Stomach smooth muscle (tissue), 2 donors: ENCODE measurements at regions not wholly inside any gene's neighbourhood (a gene's known extent, or its start where the extent isn't known, plus 50 kb on each side); places are given as distances from the start of the nearest gene placed in this dataset.

Experiments
- H3K27ac ChIP-seq: one replicate; pipeline ENCODE4 v1.7.0; 2013; ENCODE audit warnings: mild to moderate bottlenecking, low read length, inconsistent platforms
- H3K27me3 ChIP-seq, 2 donors: one replicate each; pipeline ENCODE4 v1.7.0; 2013; ENCODE audit warnings: low read length in 2 of 2; ENCODE audit not compliant: insufficient read depth in 2 of 2, control insufficient read depth in 1 of 2
- H3K36me3 ChIP-seq, 2 donors: one replicate each; pipeline ENCODE4 v1.7.0; 2013; ENCODE audit warnings: low read length in 2 of 2; ENCODE audit not compliant: control insufficient read depth in 2 of 2, insufficient read depth in 2 of 2
- H3K4me1 ChIP-seq: one replicate; pipeline ENCODE4 v1.7.0; 2013; ENCODE audit warnings: low read length; ENCODE audit not compliant: control insufficient read depth, insufficient read depth
- H3K4me3 ChIP-seq, 2 donors: one replicate each; pipeline ENCODE4 v1.7.0; 2013; ENCODE audit warnings: low read length in 2 of 2
- H3K9ac ChIP-seq, 2 donors: one replicate each; pipeline ENCODE4 v1.7.0; 2013; ENCODE audit warnings: low read length in 2 of 2, mild to moderate bottlenecking in 1 of 2
- H3K9me3 ChIP-seq, 2 donors: one replicate each; pipeline ENCODE4 v1.7.0; 2013; ENCODE audit warnings: low read length in 2 of 2; ENCODE audit not compliant: control insufficient read depth in 2 of 2
- donor health status: healthy.
- donor health status: Pancreatic carcinoma.

- H3K27ac ChIP-seq, result no peak overlapping the region
- H3K4me3 ChIP-seq, result no peak overlapping the region
- H3K36me3 ChIP-seq, result no peaks in the 10 kb centered on the region
- H3K9ac ChIP-seq, result no peak overlapping the region
- no peaks in the 10 kb centered on the region for H3K4me1 ChIP-seq
- H3K27me3 ChIP-seq, result no peaks in the 10 kb centered on the region
- no peaks in the 10 kb centered on the region for H3K9me3 ChIP-seq
These were observed 147.7 kb upstream of the RPS6KA2 start for GRCh38 chr6:166774770-166775169.

- no peak overlapping the region for H3K27ac ChIP-seq
- no peaks in the 10 kb centered on the region for H3K27me3 ChIP-seq
- no peak overlapping the region for H3K9ac ChIP-seq
- no peaks in the 10 kb centered on the region for H3K9me3 ChIP-seq
- H3K4me3 ChIP-seq, result no peak overlapping the region
- H3K4me1 ChIP-seq, result no peaks in the 10 kb centered on the region
- H3K36me3 ChIP-seq, result no peaks in the 10 kb centered on the region
These were observed 147.2 kb upstream of the RPS6KA2 start for GRCh38 chr6:166774292-166774691.

GRCh38 chr6:166772518-166772917 lies 145.5 kb upstream of the RPS6KA2 start:
- Histone ChIP-seq H3K4me1 (no peaks in the 10 kb centered on the region), H3K27ac (no peak overlapping the region), H3K27me3 (no peaks in the 10 kb centered on the region), H3K4me3 (no peak overlapping the region), H3K36me3 (no peaks in the 10 kb centered on the region), H3K9me3 (no peaks in the 10 kb centered on the region), H3K9ac (no peak overlapping the region)

GRCh38 chr6:166771701-166772100 lies 144.7 kb upstream of the RPS6KA2 start:
- no peak overlapping the region for H3K4me3 ChIP-seq
- H3K27ac ChIP-seq, result no peak overlapping the region

GRCh38 chr6:166770216-166771116 lies 143.4 kb upstream of the RPS6KA2 start:
- Histone ChIP-seq H3K36me3 (no peaks in the 10 kb centered on the region), H3K4me1 (no peaks in the 10 kb centered on the region), H3K9ac (no peak overlapping the region), H3K4me3 (no peak overlapping the region), H3K9me3 (no peaks in the 10 kb centered on the region), H3K27me3 (no peaks in the 10 kb centered on the region), H3K27ac (no peak overlapping the region)

More at GRCh38 chr6:166771701-166772100, 144.7 kb upstream of the RPS6KA2 start:
- Histone ChIP-seq H3K9me3 (no peaks in the 10 kb centered on the region), H3K36me3 (no peaks in the 10 kb centered on the region), H3K27me3 (no peaks in the 10 kb centered on the region), H3K4me1 (no peaks in the 10 kb centered on the region), H3K9ac (no peak overlapping the region)

- Histone ChIP-seq H3K9me3 (no peaks in the 10 kb centered on the region), H3K4me1 (no peaks in the 10 kb centered on the region), H3K4me3 (no peak overlapping the region), H3K36me3 (no peaks in the 10 kb centered on the region), H3K9ac (no peak overlapping the region), H3K27ac (no peak overlapping the region), H3K27me3 (no peaks in the 10 kb centered on the region)
These were observed 142.6 kb upstream of the RPS6KA2 start for GRCh38 chr6:166769648-166770047.

- H3K4me1 ChIP-seq, result no peaks in the 10 kb centered on the region
- H3K27me3 ChIP-seq, result no peaks in the 10 kb centered on the region
- no peak overlapping the region for H3K27ac ChIP-seq
- H3K9ac ChIP-seq, result no peak overlapping the region
- no peaks in the 10 kb centered on the region for H3K9me3 ChIP-seq
- no peaks in the 10 kb centered on the region for H3K36me3 ChIP-seq
- no peak overlapping the region for H3K4me3 ChIP-seq
These were observed 141.7 kb upstream of the RPS6KA2 start for GRCh38 chr6:166768761-166769160.

- Histone ChIP-seq H3K4me3 (no peak overlapping the region), H3K9me3 (no peaks in the 10 kb centered on the region), H3K27ac (no peak overlapping the region), H3K36me3 (no peaks in the 10 kb centered on the region), H3K27me3 (no peaks in the 10 kb centered on the region), H3K9ac (no peak overlapping the region), H3K4me1 (no peaks in the 10 kb centered on the region)
These were observed 140.2 kb upstream of the RPS6KA2 start for GRCh38 chr6:166767230-166767629.

GRCh38 chr6:166766769-166767168 lies 139.7 kb upstream of the RPS6KA2 start:
- Histone ChIP-seq H3K36me3 (no peaks in the 10 kb centered on the region), H3K27me3 (no peaks in the 10 kb centered on the region), H3K4me1 (no peaks in the 10 kb centered on the region), H3K9ac (no peak overlapping the region), H3K4me3 (no peak overlapping the region), H3K9me3 (no peaks in the 10 kb centered on the region), H3K27ac (no peak overlapping the region)

- Histone ChIP-seq H3K4me3 (no peak overlapping the region), H3K9ac (no peak overlapping the region), H3K9me3 (no peaks in the 10 kb centered on the region), H3K4me1 (no peaks in the 10 kb centered on the region), H3K36me3 (no peaks in the 10 kb centered on the region), H3K27ac (no peak overlapping the region), H3K27me3 (no peaks in the 10 kb centered on the region)
These were observed 138.1 kb upstream of the RPS6KA2 start for GRCh38 chr6:166765234-166765541.

GRCh38 chr6:166764473-166765233 lies 137.6 kb upstream of the RPS6KA2 start:
- Histone ChIP-seq H3K27me3 (no peaks in the 10 kb centered on the region), H3K9me3 (no peaks in the 10 kb centered on the region), H3K4me3 (no peak overlapping the region), H3K36me3 (no peaks in the 10 kb centered on the region), H3K27ac (no peak overlapping the region), H3K4me1 (no peaks in the 10 kb centered on the region), H3K9ac (no peak overlapping the region)
